H1 (cell line): ENCODE measurements at regions not wholly inside any gene's neighbourhood (a gene's known extent, or its start where the extent isn't known, plus 50 kb on each side); places are given as distances from the start of the nearest gene placed in this dataset.

Experiments
- CEBPB ChIP-seq: IDR thresholded peaks from 2 replicates; pipeline ENCODE4 v1.6.1; 2012; ENCODE audit warnings: low read depth, low read length
- HDAC6 ChIP-seq: IDR thresholded peaks from one replicate; pipeline ENCODE4 v1.7.1; 2012; ENCODE audit warnings: low read depth, mild to moderate bottlenecking, inconsistent platforms, low read length, moderate library complexity
- SIN3A ChIP-seq, 2 experiments: IDR thresholded peaks in 1 of 2; conservative IDR thresholded peaks in 1 of 2; 2 replicates each; pipeline ENCODE4 v1.6.1; 2011 to 2012; ENCODE audit warnings: low read length in 2 of 2, improper control_type of control experiment in 1 of 2, low read depth in 1 of 2, mild to moderate bottlenecking in 1 of 2
- TF ChIP-seq, protein P1 (sequence below): fragments of 300-600 bp; sonication (generic); IDR thresholded peaks from 2 replicates; pipeline ENCODE4 v1.7.1; 2012; ENCODE audit warnings: low read length, moderate library complexity, mild to moderate bottlenecking, inconsistent platforms; ENCODE audit not compliant: insufficient replicate concordance

DNA sequence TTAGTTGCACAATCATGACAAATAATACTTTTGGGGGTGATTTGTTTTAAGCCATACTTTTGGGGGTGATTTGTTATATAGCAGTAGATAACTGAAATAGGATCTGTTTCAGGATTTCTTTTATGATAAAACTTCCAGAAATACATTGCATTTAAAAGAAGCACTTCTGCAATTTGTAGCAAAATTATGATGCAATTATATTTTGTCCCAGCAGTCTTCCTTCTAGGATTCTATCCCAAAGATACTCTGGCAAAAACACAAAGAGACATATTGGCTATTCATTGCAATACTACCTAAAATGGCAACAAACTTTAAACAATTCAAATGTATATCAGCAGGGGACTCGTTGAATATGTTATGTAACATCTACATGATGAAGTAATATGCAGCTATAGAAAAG is 78.9 kb upstream of the ANKRD28 start (continued):
- TF ChIP-seq, protein P1, sequence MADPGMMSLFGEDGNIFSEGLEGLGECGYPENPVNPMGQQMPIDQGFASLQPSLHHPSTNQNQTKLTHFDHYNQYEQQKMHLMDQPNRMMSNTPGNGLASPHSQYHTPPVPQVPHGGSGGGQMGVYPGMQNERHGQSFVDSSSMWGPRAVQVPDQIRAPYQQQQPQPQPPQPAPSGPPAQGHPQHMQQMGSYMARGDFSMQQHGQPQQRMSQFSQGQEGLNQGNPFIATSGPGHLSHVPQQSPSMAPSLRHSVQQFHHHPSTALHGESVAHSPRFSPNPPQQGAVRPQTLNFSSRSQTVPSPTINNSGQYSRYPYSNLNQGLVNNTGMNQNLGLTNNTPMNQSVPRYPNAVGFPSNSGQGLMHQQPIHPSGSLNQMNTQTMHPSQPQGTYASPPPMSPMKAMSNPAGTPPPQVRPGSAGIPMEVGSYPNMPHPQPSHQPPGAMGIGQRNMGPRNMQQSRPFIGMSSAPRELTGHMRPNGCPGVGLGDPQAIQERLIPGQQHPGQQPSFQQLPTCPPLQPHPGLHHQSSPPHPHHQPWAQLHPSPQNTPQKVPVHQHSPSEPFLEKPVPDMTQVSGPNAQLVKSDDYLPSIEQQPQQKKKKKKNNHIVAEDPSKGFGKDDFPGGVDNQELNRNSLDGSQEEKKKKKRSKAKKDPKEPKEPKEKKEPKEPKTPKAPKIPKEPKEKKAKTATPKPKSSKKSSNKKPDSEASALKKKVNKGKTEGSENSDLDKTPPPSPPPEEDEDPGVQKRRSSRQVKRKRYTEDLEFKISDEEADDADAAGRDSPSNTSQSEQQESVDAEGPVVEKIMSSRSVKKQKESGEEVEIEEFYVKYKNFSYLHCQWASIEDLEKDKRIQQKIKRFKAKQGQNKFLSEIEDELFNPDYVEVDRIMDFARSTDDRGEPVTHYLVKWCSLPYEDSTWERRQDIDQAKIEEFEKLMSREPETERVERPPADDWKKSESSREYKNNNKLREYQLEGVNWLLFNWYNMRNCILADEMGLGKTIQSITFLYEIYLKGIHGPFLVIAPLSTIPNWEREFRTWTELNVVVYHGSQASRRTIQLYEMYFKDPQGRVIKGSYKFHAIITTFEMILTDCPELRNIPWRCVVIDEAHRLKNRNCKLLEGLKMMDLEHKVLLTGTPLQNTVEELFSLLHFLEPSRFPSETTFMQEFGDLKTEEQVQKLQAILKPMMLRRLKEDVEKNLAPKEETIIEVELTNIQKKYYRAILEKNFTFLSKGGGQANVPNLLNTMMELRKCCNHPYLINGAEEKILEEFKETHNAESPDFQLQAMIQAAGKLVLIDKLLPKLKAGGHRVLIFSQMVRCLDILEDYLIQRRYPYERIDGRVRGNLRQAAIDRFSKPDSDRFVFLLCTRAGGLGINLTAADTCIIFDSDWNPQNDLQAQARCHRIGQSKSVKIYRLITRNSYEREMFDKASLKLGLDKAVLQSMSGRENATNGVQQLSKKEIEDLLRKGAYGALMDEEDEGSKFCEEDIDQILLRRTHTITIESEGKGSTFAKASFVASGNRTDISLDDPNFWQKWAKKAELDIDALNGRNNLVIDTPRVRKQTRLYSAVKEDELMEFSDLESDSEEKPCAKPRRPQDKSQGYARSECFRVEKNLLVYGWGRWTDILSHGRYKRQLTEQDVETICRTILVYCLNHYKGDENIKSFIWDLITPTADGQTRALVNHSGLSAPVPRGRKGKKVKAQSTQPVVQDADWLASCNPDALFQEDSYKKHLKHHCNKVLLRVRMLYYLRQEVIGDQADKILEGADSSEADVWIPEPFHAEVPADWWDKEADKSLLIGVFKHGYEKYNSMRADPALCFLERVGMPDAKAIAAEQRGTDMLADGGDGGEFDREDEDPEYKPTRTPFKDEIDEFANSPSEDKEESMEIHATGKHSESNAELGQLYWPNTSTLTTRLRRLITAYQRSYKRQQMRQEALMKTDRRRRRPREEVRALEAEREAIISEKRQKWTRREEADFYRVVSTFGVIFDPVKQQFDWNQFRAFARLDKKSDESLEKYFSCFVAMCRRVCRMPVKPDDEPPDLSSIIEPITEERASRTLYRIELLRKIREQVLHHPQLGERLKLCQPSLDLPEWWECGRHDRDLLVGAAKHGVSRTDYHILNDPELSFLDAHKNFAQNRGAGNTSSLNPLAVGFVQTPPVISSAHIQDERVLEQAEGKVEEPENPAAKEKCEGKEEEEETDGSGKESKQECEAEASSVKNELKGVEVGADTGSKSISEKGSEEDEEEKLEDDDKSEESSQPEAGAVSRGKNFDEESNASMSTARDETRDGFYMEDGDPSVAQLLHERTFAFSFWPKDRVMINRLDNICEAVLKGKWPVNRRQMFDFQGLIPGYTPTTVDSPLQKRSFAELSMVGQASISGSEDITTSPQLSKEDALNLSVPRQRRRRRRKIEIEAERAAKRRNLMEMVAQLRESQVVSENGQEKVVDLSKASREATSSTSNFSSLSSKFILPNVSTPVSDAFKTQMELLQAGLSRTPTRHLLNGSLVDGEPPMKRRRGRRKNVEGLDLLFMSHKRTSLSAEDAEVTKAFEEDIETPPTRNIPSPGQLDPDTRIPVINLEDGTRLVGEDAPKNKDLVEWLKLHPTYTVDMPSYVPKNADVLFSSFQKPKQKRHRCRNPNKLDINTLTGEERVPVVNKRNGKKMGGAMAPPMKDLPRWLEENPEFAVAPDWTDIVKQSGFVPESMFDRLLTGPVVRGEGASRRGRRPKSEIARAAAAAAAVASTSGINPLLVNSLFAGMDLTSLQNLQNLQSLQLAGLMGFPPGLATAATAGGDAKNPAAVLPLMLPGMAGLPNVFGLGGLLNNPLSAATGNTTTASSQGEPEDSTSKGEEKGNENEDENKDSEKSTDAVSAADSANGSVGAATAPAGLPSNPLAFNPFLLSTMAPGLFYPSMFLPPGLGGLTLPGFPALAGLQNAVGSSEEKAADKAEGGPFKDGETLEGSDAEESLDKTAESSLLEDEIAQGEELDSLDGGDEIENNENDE = no peak
- no peak for TF ChIP-seq SIN3A (conservative IDR thresholded peaks at IDR 0.05 in 1 of 2, IDR thresholded peaks at IDR 0.05 in 1 of 2; ENCODE audit: low read depth in 1 of 2, low read length in 2 of 2)
- no peak for TF ChIP-seq HDAC6
- no peak for TF ChIP-seq CEBPB
